ENCODE measurements at regions not wholly inside any gene's neighbourhood (a gene's known extent, or its start where the extent isn't known, plus 50 kb on each side); places are given as distances from the start of the nearest gene placed in this dataset.

GRCh38 chr6:48212501-48212900, 101.5 kb upstream of the PTCHD4 start:
- no peak for DNase-seq (ENCODE audit: low read depth)
- no peak for TF ChIP-seq CTCF (IDR thresholded peaks at IDR 0.05; ENCODE audit: insufficient read depth, low read depth, low read length)
- H3K4me3 ChIP-seq (ENCODE audit: low read depth, low read length) = no peak overlapping the region

GRCh38 chr6:48206091-48206490, 95.1 kb upstream of the PTCHD4 start:
- DNase-seq (ENCODE audit: low read depth) = no peak

GRCh38 chr6:48200869-48201390, 89.9 kb upstream of the PTCHD4 start:
- DNase-seq (ENCODE audit: low read depth) = peak; percentile 17
- no peak for TF ChIP-seq CTCF (IDR thresholded peaks at IDR 0.05; ENCODE audit: insufficient read depth, low read depth, low read length)
- H3K4me3 ChIP-seq (ENCODE audit: low read depth, low read length) = no peak overlapping the region

More at GRCh38 chr6:48206091-48206490, 95.1 kb upstream of the PTCHD4 start:
- no peak overlapping the region for H3K4me3 ChIP-seq (ENCODE audit: low read depth, low read length)
- no peak for TF ChIP-seq CTCF (IDR thresholded peaks at IDR 0.05; ENCODE audit: insufficient read depth, low read depth, low read length)

- H3K4me3 ChIP-seq (ENCODE audit: low read depth, low read length) = no peak overlapping the region
- no peak for DNase-seq (ENCODE audit: low read depth)
- no peak for TF ChIP-seq CTCF (IDR thresholded peaks at IDR 0.05; ENCODE audit: insufficient read depth, low read depth, low read length)
Measured at GRCh38 chr6:48199499-48199898, 88.5 kb upstream of the PTCHD4 start.

- H3K4me3 ChIP-seq (ENCODE audit: low read depth, low read length) = no peak overlapping the region
- DNase-seq (ENCODE audit: low read depth) = no peak
- TF ChIP-seq CTCF (IDR thresholded peaks at IDR 0.05; ENCODE audit: insufficient read depth, low read depth, low read length) = no peak
Measured at GRCh38 chr6:48197941-48198340, 86.9 kb upstream of the PTCHD4 start.

GRCh38 chr6:48194596-48195295, 83.7 kb upstream of the PTCHD4 start:
- no peak overlapping the region for H3K4me3 ChIP-seq (ENCODE audit: low read depth, low read length)
- no peak for TF ChIP-seq CTCF (IDR thresholded peaks at IDR 0.05; ENCODE audit: insufficient read depth, low read depth, low read length)
- no peak for DNase-seq (ENCODE audit: low read depth)

GRCh38 chr6:48188158-48188557, 77.2 kb upstream of the PTCHD4 start:
- no peak for TF ChIP-seq CTCF (IDR thresholded peaks at IDR 0.05; ENCODE audit: insufficient read depth, low read depth, low read length)
- H3K4me3 ChIP-seq (ENCODE audit: low read depth, low read length) = no peak overlapping the region

More at GRCh38 chr6:48188158-48188557, 77.2 kb upstream of the PTCHD4 start:
- DNase-seq (ENCODE audit: low read depth) = no peak

All from fibroblast of villous mesenchyme (primary cell).